HEK293T (cell line): ENCODE measurements at regions not wholly inside any gene's neighbourhood (a gene's known extent, or its start where the extent isn't known, plus 50 kb on each side); places are given as distances from the start of the nearest gene placed in this dataset.

Source experiments
- ARNT ChIP-seq: fragments of 450-650 bp; IDR thresholded peaks from 2 replicates; pipeline ENCODE4 v1.6.1; 2017; ENCODE audit warnings: mild to moderate bottlenecking
- CTBP1 ChIP-seq: fragments of 450-650 bp; IDR thresholded peaks from 2 replicates; pipeline ENCODE4 v1.6.1; 2016; ENCODE audit warnings: borderline replicate concordance
- ELF4 ChIP-seq: fragments of 450-650 bp; IDR thresholded peaks from 2 replicates; pipeline ENCODE4 v1.6.1; 2017; ENCODE audit warnings: antibody characterized with exemption
- FOXM1 ChIP-seq: fragments of 450-650 bp; IDR thresholded peaks from 2 replicates; pipeline ENCODE4 v1.6.1; 2017; ENCODE audit warnings: mild to moderate bottlenecking, borderline replicate concordance
- L3MBTL2 ChIP-seq: fragments of 450-650 bp; conservative IDR thresholded peaks from 2 replicates; pipeline ENCODE4 v1.6.1; 2016; ENCODE audit warnings: mild to moderate bottlenecking
- LEF1 ChIP-seq: fragments of 450-650 bp; IDR thresholded peaks from 2 replicates; pipeline ENCODE4 v1.6.1; 2017; ENCODE audit warnings: mild to moderate bottlenecking, borderline replicate concordance
- NFRKB ChIP-seq: fragments of 450-650 bp; IDR thresholded peaks from 2 replicates; pipeline ENCODE4 v1.6.1; 2016; ENCODE audit warnings: mild to moderate bottlenecking, moderate library complexity
- SP1 ChIP-seq: fragments of 450-650 bp; IDR thresholded peaks from 2 replicates; pipeline ENCODE4 v1.6.1; 2017
- SUZ12 ChIP-seq: fragments of 450-650 bp; IDR thresholded peaks from 2 replicates; pipeline ENCODE4 v1.6.1; 2016; ENCODE audit warnings: mild to moderate bottlenecking
- TARDBP ChIP-seq: fragments of 450-650 bp; IDR thresholded peaks from 2 replicates; pipeline ENCODE4 v1.6.1; 2016
- ZNF384 ChIP-seq: fragments of 450-650 bp; IDR thresholded peaks from 2 replicates; pipeline ENCODE4 v1.6.1; 2016

GRCh38 chr3:96347289-96347688 is 467.1 kb upstream of the EPHA6 start:
- no peak for TF ChIP-seq ARNT
- no peak for TF ChIP-seq ZNF384
- no peak for TF ChIP-seq CTBP1
- TF ChIP-seq L3MBTL2: no peak
- TF ChIP-seq SUZ12: no peak
- TF ChIP-seq FOXM1: no peak
- TF ChIP-seq NFRKB: no peak
- TF ChIP-seq SP1: no peak
- no peak for TF ChIP-seq TARDBP
- no peak for TF ChIP-seq LEF1
- TF ChIP-seq ELF4: no peak
